ENCODE measurements at regions not wholly inside any gene's neighbourhood (a gene's known extent, or its start where the extent isn't known, plus 50 kb on each side); places are given as distances from the start of the nearest gene placed in this dataset.

DNA sequence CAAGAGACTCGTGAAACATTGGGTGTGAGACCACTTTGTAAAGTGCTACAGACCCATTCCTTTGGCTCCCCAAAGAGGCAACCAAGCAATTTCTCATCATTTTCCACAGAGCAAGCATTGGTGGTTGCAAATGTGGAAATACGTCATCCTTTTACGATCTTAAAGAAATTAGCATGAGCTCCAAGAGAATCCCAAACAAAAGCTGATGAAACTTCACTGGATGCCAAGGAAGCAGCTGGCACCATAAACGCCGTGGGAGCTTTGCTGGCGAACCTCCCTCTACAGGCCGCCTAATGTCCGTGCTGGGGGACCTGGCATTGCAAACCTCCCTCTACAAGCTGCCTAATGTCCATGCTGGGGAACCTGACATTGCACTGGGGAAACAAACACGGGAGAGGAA is 432.4 kb downstream of the ACTL7B start:
- no peaks in the 10 kb centered on the region for H3K4me1 Mint-ChIP-seq
- H3K27me3 Mint-ChIP-seq: no peaks in the 10 kb centered on the region
- H3K4me3 Mint-ChIP-seq: no peak overlapping the region
- peaks cover 22% of the 10 kb centered on the region for H3K9me3 Mint-ChIP-seq
- DNase-seq (ENCODE audit: low spot score in 2 of 2) (no peak), ATAC-seq (replicated peaks; ENCODE audit: extremely low read depth, poor library complexity, severe bottlenecking) (no peak)
- H3K36me3 Mint-ChIP-seq (ENCODE audit: insufficient read depth): no peaks in the 10 kb centered on the region
- H3K27ac Mint-ChIP-seq (ENCODE audit: low read depth): no peak overlapping the region

- no peaks in the 10 kb centered on the region for H3K36me3 Mint-ChIP-seq (ENCODE audit: insufficient read depth)
- ATAC-seq (replicated peaks; ENCODE audit: extremely low read depth, poor library complexity, severe bottlenecking): no peak
- no peak overlapping the region for H3K4me3 Mint-ChIP-seq
Observed at GRCh38 chr9:108419379-108419778, 436.4 kb downstream of the ACTL7B start.

DNA sequence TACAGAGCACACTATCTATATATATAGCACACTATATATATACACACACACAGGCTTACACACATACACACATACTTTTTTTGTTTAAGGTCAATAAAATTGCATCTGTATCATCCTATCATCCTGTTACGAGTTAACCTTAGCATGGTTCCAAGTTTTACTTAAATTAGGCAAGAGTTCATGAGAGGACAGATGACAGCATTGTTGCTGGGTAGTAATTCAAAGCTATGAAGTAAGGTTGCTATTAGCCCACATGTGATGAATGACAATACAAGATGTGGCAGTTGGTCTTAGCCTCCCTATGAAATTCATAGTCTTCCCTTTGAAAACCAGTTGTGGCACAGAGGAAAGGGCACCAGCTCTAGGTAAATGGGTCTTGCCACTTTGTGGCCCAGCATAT is 438.1 kb downstream of the ACTL7B start:
- Mint-ChIP-seq H3K36me3 (ENCODE audit: insufficient read depth) (no peaks in the 10 kb centered on the region), H3K9me3 (peaks cover 18% of the 10 kb centered on the region), H3K27ac (ENCODE audit: low read depth) (no peak overlapping the region)

More at GRCh38 chr9:108419379-108419778, 436.4 kb downstream of the ACTL7B start:
- no peaks in the 10 kb centered on the region for H3K27me3 Mint-ChIP-seq
- peaks cover 21% of the 10 kb centered on the region for H3K9me3 Mint-ChIP-seq
- no peak overlapping the region for H3K27ac Mint-ChIP-seq (ENCODE audit: low read depth)
- DNase-seq (ENCODE audit: low spot score in 2 of 2): no peak
- H3K4me1 Mint-ChIP-seq: no peaks in the 10 kb centered on the region

DNA sequence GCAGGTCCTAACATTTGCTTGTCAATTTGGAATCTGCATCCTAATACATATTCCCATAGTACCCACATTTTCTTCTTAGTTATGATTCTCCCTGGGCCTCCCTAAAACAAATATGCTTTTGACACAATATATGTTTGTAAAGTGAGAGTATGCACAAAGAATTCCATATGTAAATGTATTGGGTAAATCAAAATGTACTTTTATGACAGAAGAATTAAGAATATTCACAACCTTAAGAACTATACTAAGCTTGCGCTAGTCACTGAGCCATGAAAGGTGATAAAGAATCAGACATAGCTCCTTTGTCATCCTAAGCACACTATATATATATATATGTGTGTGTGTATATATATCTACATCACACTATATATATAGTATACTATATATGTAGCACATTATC is 438.5 kb downstream of the ACTL7B start:
- Mint-ChIP-seq H3K36me3 (ENCODE audit: insufficient read depth) (no peaks in the 10 kb centered on the region), H3K9me3 (peaks cover 18% of the 10 kb centered on the region), H3K4me1 (no peaks in the 10 kb centered on the region), H3K27ac (ENCODE audit: low read depth) (no peak overlapping the region), H3K4me3 (no peak overlapping the region), H3K27me3 (no peaks in the 10 kb centered on the region)
- DNase-seq (ENCODE audit: low spot score in 2 of 2) (no peak), ATAC-seq (replicated peaks; ENCODE audit: extremely low read depth, poor library complexity, severe bottlenecking) (no peak)

More for the DNA sequence above, 438.1 kb downstream of the ACTL7B start:
- Mint-ChIP-seq H3K4me1 (no peaks in the 10 kb centered on the region), H3K4me3 (no peak overlapping the region), H3K27me3 (no peaks in the 10 kb centered on the region)
- DNase-seq (ENCODE audit: low spot score in 2 of 2) (no peak), ATAC-seq (replicated peaks; ENCODE audit: extremely low read depth, poor library complexity, severe bottlenecking) (no peak)

- Mint-ChIP-seq H3K4me3 (no peak overlapping the region), H3K4me1 (no peaks in the 10 kb centered on the region), H3K27me3 (no peaks in the 10 kb centered on the region), H3K27ac (ENCODE audit: low read depth) (no peak overlapping the region), H3K36me3 (ENCODE audit: insufficient read depth) (no peaks in the 10 kb centered on the region), H3K9me3 (peaks cover 18% of the 10 kb centered on the region)
- DNase-seq (ENCODE audit: low spot score in 2 of 2) (no peak), ATAC-seq (replicated peaks; ENCODE audit: extremely low read depth, poor library complexity, severe bottlenecking) (no peak)
Observed at GRCh38 chr9:108416324-108416723, 439.5 kb downstream of the ACTL7B start.

DNA sequence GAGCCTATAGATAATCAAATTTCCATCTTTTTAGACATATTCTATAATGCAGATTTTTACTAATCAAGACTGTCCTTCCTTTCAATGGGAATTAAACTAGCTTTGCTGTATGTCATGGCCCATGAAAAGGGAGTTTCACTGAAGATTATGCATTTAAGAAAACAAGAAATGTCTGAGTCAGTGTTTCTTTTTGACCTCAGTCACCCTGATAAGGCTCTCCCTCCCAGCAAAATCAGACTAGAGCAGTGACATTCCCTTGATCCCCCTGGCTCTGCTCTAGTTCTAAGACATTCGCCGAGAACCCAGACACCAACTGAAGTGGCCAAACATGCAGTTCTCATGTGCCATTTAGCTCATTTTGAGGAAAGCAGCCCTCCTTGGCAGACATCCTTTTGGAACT is 442.0 kb downstream of the ACTL7B start:
- Mint-ChIP-seq H3K4me3 (no peak overlapping the region), H3K36me3 (ENCODE audit: insufficient read depth) (no peaks in the 10 kb centered on the region), H3K4me1 (no peaks in the 10 kb centered on the region), H3K27me3 (no peaks in the 10 kb centered on the region), H3K27ac (ENCODE audit: low read depth) (no peak overlapping the region), H3K9me3 (peaks cover 8% of the 10 kb centered on the region)
- DNase-seq (ENCODE audit: low spot score in 2 of 2): no peak
- no peak for ATAC-seq (replicated peaks; ENCODE audit: extremely low read depth, poor library complexity, severe bottlenecking)

- H3K9me3 Mint-ChIP-seq: peaks cover 8% of the 10 kb centered on the region
- no peak overlapping the region for H3K27ac Mint-ChIP-seq (ENCODE audit: low read depth)
- no peaks in the 10 kb centered on the region for H3K4me1 Mint-ChIP-seq
- H3K4me3 Mint-ChIP-seq: no peak overlapping the region
- DNase-seq (ENCODE audit: low spot score in 2 of 2) (no peak), ATAC-seq (replicated peaks; ENCODE audit: extremely low read depth, poor library complexity, severe bottlenecking) (no peak)
- no peaks in the 10 kb centered on the region for H3K36me3 Mint-ChIP-seq (ENCODE audit: insufficient read depth)
- no peaks in the 10 kb centered on the region for H3K27me3 Mint-ChIP-seq
Observed at GRCh38 chr9:108412755-108413154, 443.0 kb downstream of the ACTL7B start.

- H3K9me3 Mint-ChIP-seq: peaks cover 10% of the 10 kb centered on the region
- H3K36me3 Mint-ChIP-seq (ENCODE audit: insufficient read depth): peaks cover 2% of the 10 kb centered on the region
- H3K4me3 Mint-ChIP-seq: no peak overlapping the region
- no peak overlapping the region for H3K27ac Mint-ChIP-seq (ENCODE audit: low read depth)
- H3K27me3 Mint-ChIP-seq: no peaks in the 10 kb centered on the region
- no peak for ATAC-seq (replicated peaks; ENCODE audit: extremely low read depth, poor library complexity, severe bottlenecking)
- no peak for DNase-seq (ENCODE audit: low spot score in 2 of 2)
- H3K4me1 Mint-ChIP-seq: no peaks in the 10 kb centered on the region
Observed at GRCh38 chr9:108411632-108412031, 444.2 kb downstream of the ACTL7B start.

- peaks cover 9% of the 10 kb centered on the region for H3K9me3 Mint-ChIP-seq
- no peaks in the 10 kb centered on the region for H3K27me3 Mint-ChIP-seq
- H3K4me3 Mint-ChIP-seq: no peak overlapping the region
- ATAC-seq (replicated peaks; ENCODE audit: extremely low read depth, poor library complexity, severe bottlenecking): no peak
- H3K36me3 Mint-ChIP-seq (ENCODE audit: insufficient read depth): peaks cover 2% of the 10 kb centered on the region
- no peak overlapping the region for H3K27ac Mint-ChIP-seq (ENCODE audit: low read depth)
- no peaks in the 10 kb centered on the region for H3K4me1 Mint-ChIP-seq
- no peak for DNase-seq (ENCODE audit: low spot score in 2 of 2)
Observed at GRCh38 chr9:108410161-108410560, 445.6 kb downstream of the ACTL7B start.

GRCh38 chr9:108400297-108400696 is 455.5 kb downstream of the ACTL7B start:
- peaks cover 11% of the 10 kb centered on the region for H3K9me3 Mint-ChIP-seq
- H3K36me3 Mint-ChIP-seq (ENCODE audit: insufficient read depth): peaks cover 1% of the 10 kb centered on the region
- no peaks in the 10 kb centered on the region for H3K27me3 Mint-ChIP-seq
- no peak overlapping the region for H3K4me3 Mint-ChIP-seq
- ATAC-seq (replicated peaks; ENCODE audit: extremely low read depth, poor library complexity, severe bottlenecking) (no peak), DNase-seq (ENCODE audit: low spot score in 2 of 2) (no peak)
- H3K4me1 Mint-ChIP-seq: no peaks in the 10 kb centered on the region
- H3K27ac Mint-ChIP-seq (ENCODE audit: low read depth): no peak overlapping the region

DNA sequence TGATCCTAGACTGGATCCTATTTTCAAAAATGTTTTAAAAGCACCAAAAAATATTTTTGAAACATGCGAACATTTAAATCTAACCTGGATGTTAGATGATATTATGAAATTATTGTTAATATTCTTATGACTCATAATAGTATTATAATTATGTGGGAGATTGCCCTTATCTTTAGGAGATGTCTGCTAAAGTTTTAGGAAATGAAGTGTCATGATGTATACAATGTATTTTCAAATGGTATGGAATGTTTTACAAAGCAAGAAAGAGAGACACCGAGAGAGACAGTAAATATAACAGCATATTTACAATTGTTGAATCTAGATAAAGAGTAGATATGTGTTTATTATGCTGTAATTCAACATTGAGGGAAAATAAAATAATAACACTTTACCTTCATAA is 455.9 kb downstream of the ACTL7B start:
- peaks cover 1% of the 10 kb centered on the region for H3K36me3 Mint-ChIP-seq (ENCODE audit: insufficient read depth)
- H3K4me1 Mint-ChIP-seq: no peaks in the 10 kb centered on the region
- no peak overlapping the region for H3K4me3 Mint-ChIP-seq
- H3K27me3 Mint-ChIP-seq: no peaks in the 10 kb centered on the region
- no peak for ATAC-seq (replicated peaks; ENCODE audit: extremely low read depth, poor library complexity, severe bottlenecking)
- no peak for DNase-seq (ENCODE audit: low spot score in 2 of 2)
- H3K9me3 Mint-ChIP-seq: peaks cover 11% of the 10 kb centered on the region
- H3K27ac Mint-ChIP-seq (ENCODE audit: low read depth): no peak overlapping the region

DNA sequence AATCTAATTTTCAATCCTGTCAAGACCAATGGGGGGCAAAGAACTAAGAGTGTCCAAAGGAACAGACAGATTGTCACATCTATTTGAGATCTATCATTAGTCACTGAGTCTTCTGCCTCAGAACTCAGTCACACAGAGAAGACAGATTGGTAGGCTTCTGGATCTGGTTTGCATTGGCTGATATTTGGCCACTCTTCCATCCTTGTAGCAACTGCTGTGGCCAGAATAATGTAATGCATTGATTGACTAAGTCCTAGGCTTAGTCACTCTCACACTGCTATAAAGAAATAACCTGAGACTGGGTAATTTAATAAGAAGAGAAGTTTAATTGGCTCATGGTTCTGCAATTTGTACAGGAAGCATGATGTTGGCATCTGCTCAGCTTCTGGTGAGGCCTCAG is 458.5 kb downstream of the ACTL7B start:
- Mint-ChIP-seq H3K27ac (ENCODE audit: low read depth) (no peak overlapping the region), H3K4me1 (no peaks in the 10 kb centered on the region), H3K4me3 (no peak overlapping the region), H3K27me3 (no peaks in the 10 kb centered on the region), H3K36me3 (ENCODE audit: insufficient read depth) (no peaks in the 10 kb centered on the region), H3K9me3 (peaks cover 11% of the 10 kb centered on the region)
- DNase-seq (ENCODE audit: low spot score in 2 of 2) (no peak), ATAC-seq (replicated peaks; ENCODE audit: extremely low read depth, poor library complexity, severe bottlenecking) (no peak)

DNA sequence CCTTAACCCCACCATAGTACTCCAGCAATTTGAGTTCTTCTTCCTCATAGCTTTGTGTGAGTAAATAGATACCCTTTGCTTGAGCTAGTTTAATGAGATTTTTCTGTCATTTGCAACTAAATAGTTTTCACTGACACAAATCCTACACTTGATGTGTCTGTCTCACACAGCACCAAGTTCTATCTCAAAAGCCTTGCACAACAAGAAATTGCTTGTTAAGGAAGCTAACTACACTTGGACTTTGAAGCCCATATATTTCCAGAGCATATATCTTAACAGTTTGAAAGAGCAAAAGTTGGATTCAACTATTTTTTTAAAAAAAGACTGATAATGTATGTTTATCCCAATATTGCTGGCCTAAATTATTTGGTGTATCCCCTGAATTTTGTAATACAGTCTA is 459.2 kb downstream of the ACTL7B start:
- H3K27ac Mint-ChIP-seq (ENCODE audit: low read depth): no peak overlapping the region
- H3K36me3 Mint-ChIP-seq (ENCODE audit: insufficient read depth): no peaks in the 10 kb centered on the region
- H3K27me3 Mint-ChIP-seq: no peaks in the 10 kb centered on the region
- no peak for ATAC-seq (replicated peaks; ENCODE audit: extremely low read depth, poor library complexity, severe bottlenecking)
- peaks cover 11% of the 10 kb centered on the region for H3K9me3 Mint-ChIP-seq
- no peaks in the 10 kb centered on the region for H3K4me1 Mint-ChIP-seq
- DNase-seq (ENCODE audit: low spot score in 2 of 2): no peak
- H3K4me3 Mint-ChIP-seq: no peak overlapping the region

DNA sequence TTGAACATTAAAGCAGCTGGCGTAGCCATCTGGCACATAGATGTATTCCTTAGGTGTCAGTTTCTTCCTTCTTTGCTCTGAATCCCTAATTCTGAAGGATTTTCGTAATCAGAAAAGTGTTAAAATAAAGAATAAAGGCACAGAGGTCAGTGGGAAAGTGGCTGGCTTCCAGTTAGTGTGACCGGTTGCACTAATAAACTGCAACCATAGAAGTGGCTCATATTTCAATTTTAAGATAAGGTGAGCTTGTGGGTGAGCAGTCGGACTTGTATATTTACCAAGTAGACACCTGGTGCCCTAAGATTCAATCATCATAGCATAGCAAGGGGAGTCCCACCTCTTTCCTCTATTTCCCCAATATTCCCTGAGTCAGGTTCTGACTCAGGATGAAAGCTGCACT is 459.6 kb downstream of the ACTL7B start:
- H3K9me3 Mint-ChIP-seq: peaks cover 11% of the 10 kb centered on the region
- H3K4me1 Mint-ChIP-seq: no peaks in the 10 kb centered on the region
- H3K4me3 Mint-ChIP-seq: no peak overlapping the region
- H3K27me3 Mint-ChIP-seq: no peaks in the 10 kb centered on the region
- ATAC-seq (replicated peaks; ENCODE audit: extremely low read depth, poor library complexity, severe bottlenecking) (no peak), DNase-seq (ENCODE audit: low spot score in 2 of 2) (no peak)
- H3K27ac Mint-ChIP-seq (ENCODE audit: low read depth): no peak overlapping the region
- no peaks in the 10 kb centered on the region for H3K36me3 Mint-ChIP-seq (ENCODE audit: insufficient read depth)

All from central memory CD8-positive, alpha-beta T cell (primary cell).